Pancreas (tissue), 10 donors: ENCODE measurements at regions not wholly inside any gene's neighbourhood (a gene's known extent, or its start where the extent isn't known, plus 50 kb on each side); places are given as distances from the start of the nearest gene placed in this dataset.
"Not testable (repeated sequence)": the region's sequence is repeated elsewhere in the genome, so short reads cannot be mapped to it uniquely, and the experiment has no call there.

Source experiments
- ATAC-seq, 4 donors: fragments of 200-7000 bp; cut with Tn5 transposase; one replicate each; pipeline versions ENCODE4 v1.8.0 to v1.9.1; 2020; ENCODE audit warnings: mild to moderate bottlenecking in 4 of 4, moderate library complexity in 4 of 4
- DNase-seq, 6 donors: peaks; one replicate each; pipeline ENCODE4 v3.0.0-alpha.2; 2020
- FAIRE-seq: peaks from 2 replicates; lab custom pipeline; 2012; peaks lifted over from hg19 to GRCh38; lab: Jason Lieb, UNC
- H3K27ac ChIP-seq, 4 donors: fragments of 200-600 bp; sonication (generic); 1 replicate in 3 of 4; 2 replicates in 1 of 4; pipeline versions ENCODE4 v1.5.0 to v1.8.0; 2020
- H3K27me3 ChIP-seq, 4 donors: fragments of 200-600 bp; one replicate each; pipeline ENCODE4 v1.8.0; 2021
- H3K36me3 ChIP-seq, 3 donors: fragments of 200-600 bp; sonication (generic) in 1 of 3; one replicate each; pipeline versions ENCODE4 v1.5.0 to v1.8.0; 2020 to 2021
- H3K4me1 ChIP-seq, 3 donors: fragments of 200-600 bp; one replicate each; pipeline ENCODE4 v1.8.0; 2021
- H3K4me3 ChIP-seq, 4 donors: fragments of 200-600 bp; sonication (generic) in 2 of 4; one replicate each; pipeline versions ENCODE4 v1.5.0 to v1.8.0; 2020 to 2021
- H3K9me3 ChIP-seq, 4 donors: fragments of 200-600 bp; one replicate each; pipeline ENCODE4 v1.8.0; 2021
- CTCF ChIP-seq, 4 donors: fragments of 200-600 bp; sonication (generic) in 3 of 4; IDR thresholded peaks; one replicate each; pipeline versions ENCODE4 v1.5.0 to v1.8.0; 2021; ENCODE audit warnings: antibody characterized with exemption in 4 of 4
- WGBS, 2 donors: extraction: QIAGEN DNeasy Blood & Tissue Kit; methylation state at CpG; one replicate each; pipeline ENCODE4 v1.1.7; 2013; 5-methylcytosine and 5-hydroxymethylcytosine counted together
- intact Hi-C, 3 donors: fragments of 100-400 bp; cut with DNase I; formaldehyde crosslinking; loops; one replicate each; pipeline versions ENCODE4 v1.11.1 to v1.14.2; 2022
- donor health status: healthy with polysubstance abuse.
- donor health status: DM: no; HTN: no; CAD: no; lungs with moderate emphysema.
- donor health status: DM: no; HTN: no; CAD: no.
- donor health status: control.
- donor health status: control.
- donor health status: Bipolar disorder and iron deficiency.
- donor health status: DM: yes; HTN: yes; CAD: no.
- donor health status: DM: no; HTN: no; CAD: no.
- donor health status: DM: no; HTN: no; CAD: no.
- donor health status: DM: yes; HTN: yes; CAD: no.

- Histone ChIP-seq H3K4me1 (no peaks in the 10 kb centered on the region), H3K36me3 (no peaks in the 10 kb centered on the region), H3K9me3 (no peaks in the 10 kb centered on the region), H3K27me3 (no peaks in the 10 kb centered on the region), H3K4me3 (no peak overlapping the region), H3K27ac (no peak overlapping the region)
- no peak for FAIRE-seq
- ATAC-seq: no peak
- no peak for TF ChIP-seq CTCF (IDR thresholded peaks at IDR 0.05)
- peak in 1 of 6 donors; percentile 46 for DNase-seq
- WGBS, 2 donors: 69 to 71% methylated on average over 14 of the region's 14 CpGs
- intact Hi-C loops: no loop called here
Measured at GRCh38 chr11:12058425-12059115, 50.1 kb upstream of the DKK3 start.

DNA sequence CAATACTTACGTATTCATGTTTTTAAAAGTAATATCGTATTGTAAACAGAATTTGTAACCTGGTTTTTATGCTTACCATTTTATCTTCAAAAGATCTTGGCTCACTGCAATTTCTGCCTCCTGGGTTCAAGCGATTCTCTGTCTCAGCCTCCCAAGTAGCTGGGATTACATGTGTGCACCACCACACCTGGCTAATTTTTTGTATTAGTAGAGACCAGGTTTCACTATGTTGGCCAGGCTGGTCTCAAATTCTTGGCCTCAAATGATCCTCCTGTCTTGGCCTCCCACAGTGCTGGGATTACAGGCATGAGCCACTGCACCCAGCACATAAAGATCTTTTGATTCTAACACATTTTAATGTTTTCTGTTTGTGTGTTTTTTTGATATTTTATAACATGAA, 50.7 kb upstream of the DKK3 start:
- H3K4me1 ChIP-seq, H3K27me3 ChIP-seq, intact Hi-C loops, H3K4me3 ChIP-seq, FAIRE-seq, DNase-seq, ATAC-seq, H3K9me3 ChIP-seq, H3K27ac ChIP-seq, H3K36me3 ChIP-seq: not testable (repeated sequence)
- WGBS, 2 donors: 93 to 96% methylated on average over 3 of the region's 3 CpGs

DNA sequence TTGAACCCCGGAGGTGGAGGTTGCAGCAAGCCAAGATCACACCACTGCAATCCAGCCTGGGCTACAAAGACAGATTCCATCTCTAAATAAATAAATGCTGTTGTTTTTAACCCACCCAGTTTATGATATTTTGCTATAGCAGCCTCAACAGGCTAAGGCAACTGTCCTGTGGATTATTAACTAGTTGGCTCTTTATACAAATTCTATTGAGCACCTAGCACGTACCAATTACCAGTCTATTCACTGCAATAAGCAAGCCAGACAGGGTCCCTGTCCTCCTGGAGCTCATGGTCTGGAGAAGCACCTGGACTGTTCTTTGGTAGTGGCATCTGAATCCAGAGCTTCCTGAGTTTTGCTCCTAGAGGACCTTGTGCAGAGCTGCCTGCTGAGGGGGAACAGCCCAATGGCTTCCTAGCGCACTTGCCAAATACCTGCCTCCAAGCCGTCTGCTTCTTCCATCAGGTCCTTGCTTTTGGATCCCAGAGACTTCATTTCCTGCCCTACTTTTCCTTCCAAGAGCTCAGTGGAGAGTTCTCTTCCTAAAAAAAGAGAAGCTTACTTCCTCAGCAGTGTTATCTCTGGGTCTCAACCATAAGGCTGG, 49.9 kb upstream of the MICAL2 start:
- intact Hi-C loops: no loop called here
- no peak for ATAC-seq
- no peak for FAIRE-seq
- WGBS, 2 donors: 78 to 81% methylated on average over 4 of the region's 4 CpGs
- Histone ChIP-seq H3K27me3 (no peaks in the 10 kb centered on the region), H3K4me1 (no peaks in the 10 kb centered on the region), H3K4me3 (no peak overlapping the region), H3K9me3 (no peaks in the 10 kb centered on the region), H3K36me3 (no peaks in the 10 kb centered on the region), H3K27ac (no peak overlapping the region)
- TF ChIP-seq CTCF (IDR thresholded peaks at IDR 0.05): no peak
- DNase-seq: peak in 1 of 6 donors; percentile 9
